Suprapubic skin (tissue), 4 donors: ENCODE measurements at regions not wholly inside any gene's neighbourhood (a gene's known extent, or its start where the extent isn't known, plus 50 kb on each side); places are given as distances from the start of the nearest gene placed in this dataset.

Source experiments
- DNase-seq, 2 donors: peaks; one replicate each; pipeline ENCODE4 v3.0.0-alpha.2; 2019; ENCODE audit warnings: low spot score in 2 of 2
- H3K27ac ChIP-seq: fragments of 200-600 bp; sonication (generic); one replicate; pipeline ENCODE4 v1.5.1; 2019
- H3K27me3 ChIP-seq: fragments of 200-600 bp; sonication (generic); one replicate; pipeline ENCODE4 v1.5.1; 2019
- H3K36me3 ChIP-seq: fragments of 200-600 bp; sonication (generic); one replicate; pipeline ENCODE4 v1.5.1; 2019
- H3K4me1 ChIP-seq: fragments of 200-600 bp; sonication (generic); one replicate; pipeline ENCODE4 v1.5.1; 2019
- H3K4me3 ChIP-seq: fragments of 200-600 bp; sonication (generic); one replicate; pipeline ENCODE4 v1.5.1; 2019; ENCODE audit warnings: mild to moderate bottlenecking
- H3K9me3 ChIP-seq: fragments of 200-600 bp; sonication (generic); one replicate; pipeline ENCODE4 v1.5.1; 2019
- CTCF ChIP-seq, 2 donors: fragments of 200-600 bp in 1 of 2; fragments of 450-650 bp in 1 of 2; sonication (generic) in 1 of 2; IDR thresholded peaks; one replicate each; pipeline ENCODE4 v1.5.1; 2016 to 2019; ENCODE audit warnings: antibody characterized with exemption in 2 of 2, mild to moderate bottlenecking in 1 of 2, moderate library complexity in 1 of 2
- EP300 ChIP-seq: sonication (generic); formaldehyde crosslinking; IDR thresholded peaks from one replicate; pipeline ENCODE4 v1.6.1; 2017; ENCODE audit warnings: antibody characterized with exemption
- POLR2A ChIP-seq, 2 donors: fragments of 450-650 bp; IDR thresholded peaks; one replicate each; pipeline ENCODE4 v1.6.1; 2017; ENCODE audit warnings: antibody characterized with exemption in 2 of 2, mild to moderate bottlenecking in 2 of 2, moderate library complexity in 2 of 2
- POLR2AphosphoS5 ChIP-seq, 3 donors: sonication (generic); formaldehyde crosslinking; IDR thresholded peaks; one replicate each; pipeline ENCODE4 v1.6.1; 2017; ENCODE audit warnings: antibody characterized with exemption in 3 of 3
- WGBS: methylation state at CpG from one replicate; pipeline ENCODE4 v1.1.5; 2018; 5-methylcytosine and 5-hydroxymethylcytosine counted together

- 64% methylated on average over 3 of the region's 3 CpGs for WGBS
- H3K9me3 ChIP-seq: no peaks in the 10 kb centered on the region
- no peaks in the 10 kb centered on the region for H3K4me1 ChIP-seq
- DNase-seq: no peak
- no peak overlapping the region for H3K27ac ChIP-seq
- H3K27me3 ChIP-seq: no peaks in the 10 kb centered on the region
- no peaks in the 10 kb centered on the region for H3K36me3 ChIP-seq
- no peak overlapping the region for H3K4me3 ChIP-seq
- no peak for TF ChIP-seq CTCF (IDR thresholded peaks at IDR 0.05)
- TF ChIP-seq EP300: no peak
- no peak for TF ChIP-seq POLR2A (IDR thresholded peaks at IDR 0.05)
- TF ChIP-seq POLR2AphosphoS5 (IDR thresholded peaks at IDR 0.05): no peak
These were observed 331.7 kb upstream of the DCC start for GRCh38 chr18:52008330-52008729.

DNA sequence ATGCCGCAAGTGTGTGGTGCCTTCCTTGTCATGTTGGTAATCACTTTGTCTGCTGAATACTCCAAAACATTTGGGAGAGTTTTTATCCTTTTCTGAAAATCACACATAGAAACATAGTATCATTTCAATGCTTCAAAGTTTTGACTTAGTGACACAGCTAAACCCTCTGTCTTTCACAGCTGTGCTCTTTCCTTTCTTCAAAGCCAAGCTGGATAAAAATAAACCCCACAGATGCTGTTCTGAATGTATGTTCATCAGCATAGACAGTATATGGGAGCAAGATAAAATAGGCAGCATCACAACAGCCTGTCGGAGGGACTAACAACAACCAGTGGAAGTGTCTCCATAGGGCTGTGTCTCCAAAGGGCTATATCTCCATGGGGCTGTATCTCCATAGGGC is 331.3 kb upstream of the DCC start:
- WGBS: 88% methylated on average over 2 of the region's 2 CpGs
- Histone ChIP-seq H3K27ac (no peak overlapping the region), H3K4me1 (no peaks in the 10 kb centered on the region), H3K27me3 (no peaks in the 10 kb centered on the region), H3K9me3 (no peaks in the 10 kb centered on the region), H3K36me3 (no peaks in the 10 kb centered on the region), H3K4me3 (no peak overlapping the region)
- TF ChIP-seq POLR2A (IDR thresholded peaks at IDR 0.05): no peak
- TF ChIP-seq EP300: no peak
- no peak for TF ChIP-seq POLR2AphosphoS5 (IDR thresholded peaks at IDR 0.05)
- TF ChIP-seq CTCF (IDR thresholded peaks at IDR 0.05): no peak
- DNase-seq: no peak

DNA sequence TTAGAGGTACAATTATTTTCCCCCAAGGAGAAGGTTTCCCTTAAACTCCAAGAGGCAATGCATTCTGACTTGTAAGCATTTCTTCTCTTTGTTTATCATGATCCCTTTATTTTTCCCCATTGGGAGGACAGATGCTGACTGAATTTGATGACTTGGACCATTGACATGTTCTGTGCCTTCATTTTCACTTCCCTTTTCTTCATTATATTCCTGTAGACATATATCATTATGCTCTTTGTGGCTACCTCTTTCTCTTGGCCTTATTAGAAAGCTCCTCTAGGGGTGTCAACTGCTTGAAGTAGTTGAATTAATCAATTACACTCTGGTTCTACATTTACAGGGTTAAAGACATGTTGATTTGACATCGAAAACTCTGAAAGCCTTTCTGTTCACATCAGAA is 330.0 kb upstream of the DCC start:
- WGBS: 50% methylated on average over 1 of the region's 1 CpG
- no peak for TF ChIP-seq CTCF (IDR thresholded peaks at IDR 0.05)
- DNase-seq: no peak
- H3K4me3 ChIP-seq: no peak overlapping the region
- H3K4me1 ChIP-seq: no peaks in the 10 kb centered on the region
- H3K9me3 ChIP-seq: no peaks in the 10 kb centered on the region
- no peak overlapping the region for H3K27ac ChIP-seq
- H3K36me3 ChIP-seq: no peaks in the 10 kb centered on the region
- no peaks in the 10 kb centered on the region for H3K27me3 ChIP-seq

GRCh38 chr18:52045946-52046675 is 293.9 kb upstream of the DCC start:
- no peaks in the 10 kb centered on the region for H3K36me3 ChIP-seq
- DNase-seq: no peak
- no peak overlapping the region for H3K27ac ChIP-seq
- H3K4me1 ChIP-seq: no peaks in the 10 kb centered on the region
- H3K9me3 ChIP-seq: no peaks in the 10 kb centered on the region
- H3K4me3 ChIP-seq: no peak overlapping the region
- H3K27me3 ChIP-seq: no peaks in the 10 kb centered on the region
- WGBS: 83% methylated on average over 5 of the region's 5 CpGs
- TF ChIP-seq CTCF (IDR thresholded peaks at IDR 0.05): no peak

DNA sequence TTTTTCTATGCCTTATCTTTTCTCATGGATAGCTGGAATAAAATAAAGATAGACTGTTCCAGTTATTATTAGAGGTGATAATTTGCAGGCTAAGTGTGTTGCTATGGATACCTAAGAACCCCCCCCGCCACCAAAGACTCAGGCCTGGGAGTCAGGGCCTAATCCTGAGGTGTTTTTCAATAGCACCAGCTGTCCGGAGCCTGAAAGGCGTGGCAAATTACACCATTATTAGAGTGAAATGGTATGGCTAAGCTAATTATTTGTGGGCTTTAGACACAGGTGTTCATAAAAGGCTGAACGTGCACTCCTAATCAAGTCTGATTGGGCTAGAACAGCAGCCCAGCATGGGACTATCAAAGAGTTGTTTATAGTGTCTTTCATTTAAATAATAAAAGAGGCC is 293.2 kb upstream of the DCC start:
- Histone ChIP-seq H3K27me3 (no peaks in the 10 kb centered on the region), H3K4me3 (no peak overlapping the region), H3K9me3 (no peaks in the 10 kb centered on the region), H3K4me1 (no peaks in the 10 kb centered on the region), H3K27ac (no peak overlapping the region), H3K36me3 (no peaks in the 10 kb centered on the region)
- no peak for TF ChIP-seq EP300
- TF ChIP-seq POLR2A (IDR thresholded peaks at IDR 0.05): no peak
- no peak for TF ChIP-seq CTCF (IDR thresholded peaks at IDR 0.05)
- no peak for TF ChIP-seq POLR2AphosphoS5 (IDR thresholded peaks at IDR 0.05)
- DNase-seq: no peak
- 78% methylated on average over 4 of the region's 4 CpGs for WGBS
